ENCODE measurements at regions not wholly inside any gene's neighbourhood (a gene's known extent, or its start where the extent isn't known, plus 50 kb on each side); places are given as distances from the start of the nearest gene placed in this dataset.
"Not testable (repeated sequence)": the region's sequence is repeated elsewhere in the genome, so short reads cannot be mapped to it uniquely, and the experiment has no call there.

DNA sequence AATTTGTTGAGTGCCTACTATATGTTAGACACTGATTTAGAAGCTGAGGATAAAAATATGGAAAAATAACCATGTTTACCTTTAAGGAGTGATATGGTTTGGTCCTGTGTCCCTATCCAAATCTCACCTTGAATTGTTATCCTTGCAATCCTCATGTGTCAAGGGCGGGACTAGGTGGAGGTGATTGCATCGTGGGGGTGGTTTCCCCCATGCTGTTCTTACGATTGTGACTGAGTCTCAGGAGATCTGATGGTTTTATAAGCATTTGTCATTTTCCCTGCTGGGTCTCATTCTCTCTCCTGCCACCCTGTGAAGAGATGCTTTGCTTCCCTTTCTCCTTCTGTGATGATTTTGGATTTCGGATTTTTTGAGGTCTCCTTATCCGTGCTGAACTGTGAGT lies 876.4 kb downstream of the DTWD2 start (continued):
- no peak for TF ChIP-seq ZNF121 (CRISPR knock-in tag; IDR thresholded peaks at IDR 0.05)
- no peak for TF ChIP-seq PRDM15 (CRISPR knock-in tag; IDR thresholded peaks at IDR 0.05)
- TF ChIP-seq ATF2 (CRISPR knock-in tag; IDR thresholded peaks at IDR 0.05; ENCODE audit: borderline replicate concordance, low read depth): no peak

DNA sequence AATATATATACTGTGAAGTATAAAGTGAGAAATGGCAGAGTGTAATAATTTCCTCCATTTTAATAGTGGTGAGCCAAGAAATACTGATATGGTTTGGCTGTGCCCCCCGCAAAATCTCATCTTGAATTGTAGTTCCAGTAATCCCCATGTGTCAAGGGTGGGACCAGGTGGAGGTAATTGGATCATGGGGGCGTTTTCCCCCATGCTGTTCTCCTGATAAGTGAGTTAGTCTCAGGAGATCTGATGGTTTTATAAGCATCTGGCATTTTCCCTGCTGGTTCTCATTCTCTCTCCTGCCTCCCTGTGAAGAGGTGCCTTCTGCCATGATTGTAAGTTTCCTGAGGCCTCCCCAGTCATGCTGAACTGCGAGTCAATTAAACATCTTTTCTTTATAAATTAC lies 881.1 kb downstream of the DTWD2 start:
- ATAC-seq; H3K27ac Mint-ChIP-seq; DNase-seq (ENCODE audit: low spot score); H3K27me3 Mint-ChIP-seq (ENCODE audit: low read depth); POLR2A ChIA-PET; H3K4me1 Mint-ChIP-seq; H3K9me3 Mint-ChIP-seq; CTCF ChIA-PET; H3K36me3 Mint-ChIP-seq; H3K4me3 Mint-ChIP-seq: not testable (repeated sequence)

DNA sequence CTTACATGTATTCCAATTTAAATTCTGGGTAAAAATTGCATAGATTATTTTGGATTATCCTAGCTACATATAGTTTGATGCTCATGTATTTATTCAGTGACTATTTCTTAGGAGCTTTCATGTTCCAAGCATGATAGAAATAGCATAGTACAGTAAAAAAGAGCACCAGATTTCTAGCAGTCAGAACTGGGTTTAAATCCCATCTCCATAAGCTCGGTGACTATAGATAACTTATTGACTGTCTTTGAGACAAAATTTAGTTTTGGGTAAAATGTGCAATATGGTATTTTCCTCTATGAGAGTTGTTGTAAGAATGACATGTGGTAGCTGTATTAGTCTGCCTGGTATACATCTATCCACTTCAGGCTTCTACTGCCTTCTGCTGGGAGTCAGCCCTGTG lies 889.6 kb downstream of the DTWD2 start:
- ChIA-PET CTCF (no interaction called here), POLR2A (no interaction called here)
- no peak overlapping the region for H3K4me3 Mint-ChIP-seq

DNA sequence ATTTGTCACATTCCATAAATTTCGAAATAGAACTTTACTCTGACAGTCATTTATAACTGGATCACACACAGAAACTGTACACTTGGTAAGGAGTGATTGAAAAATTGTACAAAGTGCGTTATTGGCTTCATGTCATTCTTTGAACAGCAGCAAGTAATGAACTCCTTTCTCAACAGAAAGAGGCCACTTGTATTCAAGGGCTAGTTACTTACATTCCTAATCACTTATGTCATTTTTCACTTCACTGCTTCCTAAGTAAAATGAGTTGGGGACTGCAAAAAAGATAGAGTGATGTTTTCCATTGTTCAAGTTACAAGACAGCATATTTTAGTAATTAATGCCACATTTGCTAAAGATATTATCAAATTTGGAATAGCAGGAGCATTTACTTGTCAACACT lies 893.2 kb downstream of the DTWD2 start:
- H3K27ac Mint-ChIP-seq: no peak overlapping the region
- no peaks in the 10 kb centered on the region for H3K4me1 Mint-ChIP-seq
- H3K36me3 Mint-ChIP-seq: no peaks in the 10 kb centered on the region
- no peak for ATAC-seq
- ChIA-PET POLR2A (no interaction called here), CTCF (no interaction called here)
- no peaks in the 10 kb centered on the region for H3K27me3 Mint-ChIP-seq (ENCODE audit: low read depth)
- no peaks in the 10 kb centered on the region for H3K9me3 Mint-ChIP-seq
- no peak overlapping the region for H3K4me3 Mint-ChIP-seq
- DNase-seq (ENCODE audit: low spot score): no peak
- TF ChIP-seq FOXP4 (CRISPR knock-in tag; IDR thresholded peaks at IDR 0.05): no peak
- no peak for TF ChIP-seq ATF1 (CRISPR knock-in tag; IDR thresholded peaks at IDR 0.05)
- TF ChIP-seq ATF6 (CRISPR knock-in tag; IDR thresholded peaks at IDR 0.05): no peak
- TF ChIP-seq SMAD3 (CRISPR knock-in tag; IDR thresholded peaks at IDR 0.05; ENCODE audit: borderline replicate concordance): no peak
- no peak for TF ChIP-seq E2F1 (CRISPR knock-in tag; IDR thresholded peaks at IDR 0.05)
- no peak for TF ChIP-seq E2F5 (CRISPR knock-in tag; IDR thresholded peaks at IDR 0.05)

More for the DNA sequence above, 889.6 kb downstream of the DTWD2 start:
- no peak for ATAC-seq
- no peak for TF ChIP-seq PRDM15 (CRISPR knock-in tag; IDR thresholded peaks at IDR 0.05)
- no peak for TF ChIP-seq OVOL2 (CRISPR knock-in tag; IDR thresholded peaks at IDR 0.05; ENCODE audit: borderline replicate concordance)
- no peak for TF ChIP-seq NFE2L1 (CRISPR knock-in tag; IDR thresholded peaks at IDR 0.05)
- no peak for TF ChIP-seq NFYB (CRISPR knock-in tag; conservative IDR thresholded peaks at IDR 0.05; ENCODE audit: low read depth)
- Mint-ChIP-seq H3K4me1 (no peaks in the 10 kb centered on the region), H3K27me3 (ENCODE audit: low read depth) (no peaks in the 10 kb centered on the region), H3K9me3 (no peaks in the 10 kb centered on the region), H3K27ac (no peak overlapping the region), H3K36me3 (no peaks in the 10 kb centered on the region)
- no peak for DNase-seq (ENCODE audit: low spot score)
